ENCODE measurements at regions not wholly inside any gene's neighbourhood (a gene's known extent, or its start where the extent isn't known, plus 50 kb on each side); places are given as distances from the start of the nearest gene placed in this dataset.

DNA sequence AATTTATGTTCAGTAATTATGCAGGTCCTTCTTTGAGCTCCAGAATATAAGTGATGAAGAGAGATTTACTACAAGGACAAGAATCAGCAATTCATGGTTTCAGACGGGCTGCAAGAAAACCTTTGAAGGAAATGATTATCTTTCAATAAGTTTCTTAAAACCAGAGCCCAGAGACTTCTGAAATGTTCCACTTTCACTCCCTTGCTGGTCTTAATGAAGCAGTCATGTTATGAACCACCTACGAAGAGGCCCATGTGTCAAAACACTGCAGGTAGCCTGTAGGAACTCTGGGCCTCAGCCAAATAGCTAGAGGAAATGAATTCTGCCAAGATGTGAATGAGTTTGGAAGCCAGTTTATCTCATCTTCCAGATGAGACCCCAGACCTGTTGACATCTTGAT lies 505.9 kb upstream of the MEF2C start:
- Histone ChIP-seq H3K27ac (ENCODE audit: low read depth, low read length, poor library complexity, severe bottlenecking) (no peak overlapping the region), H3K9me3 (ENCODE audit: low read length) (no peaks in the 10 kb centered on the region), H3K79me2 (ENCODE audit: insufficient read depth, low read depth, low read length) (no peaks in the 10 kb centered on the region), H3K4me3 (ENCODE audit: low read depth, low read length, poor library complexity, severe bottlenecking) (no peak overlapping the region), H3K4me1 (ENCODE audit: insufficient read depth, low read length, poor library complexity, severe bottlenecking) (no peaks in the 10 kb centered on the region), H4K20me1 (ENCODE audit: insufficient read depth, low read length) (no peaks in the 10 kb centered on the region), H3K36me3 (ENCODE audit: insufficient read depth, low read length) (no peaks in the 10 kb centered on the region), H3K4me2 (ENCODE audit: low read length) (no peak overlapping the region), H3K9me2 (ENCODE audit: insufficient read depth, low read length) (no peaks in the 10 kb centered on the region), H2AFZ (ENCODE audit: low read length) (no peak overlapping the region)
- TF ChIP-seq, protein P1, sequence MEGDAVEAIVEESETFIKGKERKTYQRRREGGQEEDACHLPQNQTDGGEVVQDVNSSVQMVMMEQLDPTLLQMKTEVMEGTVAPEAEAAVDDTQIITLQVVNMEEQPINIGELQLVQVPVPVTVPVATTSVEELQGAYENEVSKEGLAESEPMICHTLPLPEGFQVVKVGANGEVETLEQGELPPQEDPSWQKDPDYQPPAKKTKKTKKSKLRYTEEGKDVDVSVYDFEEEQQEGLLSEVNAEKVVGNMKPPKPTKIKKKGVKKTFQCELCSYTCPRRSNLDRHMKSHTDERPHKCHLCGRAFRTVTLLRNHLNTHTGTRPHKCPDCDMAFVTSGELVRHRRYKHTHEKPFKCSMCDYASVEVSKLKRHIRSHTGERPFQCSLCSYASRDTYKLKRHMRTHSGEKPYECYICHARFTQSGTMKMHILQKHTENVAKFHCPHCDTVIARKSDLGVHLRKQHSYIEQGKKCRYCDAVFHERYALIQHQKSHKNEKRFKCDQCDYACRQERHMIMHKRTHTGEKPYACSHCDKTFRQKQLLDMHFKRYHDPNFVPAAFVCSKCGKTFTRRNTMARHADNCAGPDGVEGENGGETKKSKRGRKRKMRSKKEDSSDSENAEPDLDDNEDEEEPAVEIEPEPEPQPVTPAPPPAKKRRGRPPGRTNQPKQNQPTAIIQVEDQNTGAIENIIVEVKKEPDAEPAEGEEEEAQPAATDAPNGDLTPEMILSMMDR (conservative IDR thresholded peaks at IDR 0.05; ENCODE audit: low read length), result no peak
- TF ChIP-seq EZH2phosphoT487 (IDR thresholded peaks at IDR 0.05; ENCODE audit: borderline replicate concordance, low read depth, low read length), result no peak
- intact Hi-C loops (cut with micrococcal nuclease; ENCODE audit: unreplicated experiment), result no loop called here
- DNase-seq (ENCODE audit: low spot score), result no peak
- ChIA-PET POLR2A (no interaction called here), CTCF (ENCODE audit: unreplicated experiment) (no interaction called here)
- no TSS peak for BruUV-seq (replicated peaks)

DNA sequence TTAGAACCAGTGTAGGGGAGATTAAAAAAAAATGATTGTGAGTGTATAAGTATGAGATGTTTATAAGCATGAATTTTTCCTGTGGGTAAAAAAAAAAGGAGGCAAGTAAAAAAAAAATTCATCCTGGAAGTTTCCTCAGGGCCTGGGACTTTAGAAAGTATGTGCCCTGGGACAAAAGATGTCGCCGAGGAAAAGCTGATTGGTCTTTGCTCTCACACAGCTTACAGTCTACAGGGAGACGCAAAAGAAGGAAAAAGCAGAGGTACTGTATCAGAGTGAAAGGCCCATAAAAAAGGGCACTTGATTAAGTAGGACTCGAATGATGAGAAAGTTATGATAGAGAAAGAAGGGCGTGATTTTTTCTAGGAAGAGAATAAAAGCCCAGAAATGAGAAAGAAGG lies 501.4 kb upstream of the MEF2C start:
- ChIA-PET CTCF (ENCODE audit: unreplicated experiment) (no interaction called here), POLR2A (no interaction called here)
- Histone ChIP-seq H3K27ac (ENCODE audit: low read depth, low read length, poor library complexity, severe bottlenecking) (no peak overlapping the region), H4K20me1 (ENCODE audit: insufficient read depth, low read length) (no peaks in the 10 kb centered on the region), H3K4me1 (ENCODE audit: insufficient read depth, low read length, poor library complexity, severe bottlenecking) (no peaks in the 10 kb centered on the region), H3K4me2 (ENCODE audit: low read length) (no peak overlapping the region), H3K9me3 (ENCODE audit: low read length) (no peaks in the 10 kb centered on the region), H3K36me3 (ENCODE audit: insufficient read depth, low read length) (no peaks in the 10 kb centered on the region), H3K9me2 (ENCODE audit: insufficient read depth, low read length) (no peaks in the 10 kb centered on the region), H3K4me3 (ENCODE audit: low read depth, low read length, poor library complexity, severe bottlenecking) (no peak overlapping the region), H3K79me2 (ENCODE audit: insufficient read depth, low read depth, low read length) (no peaks in the 10 kb centered on the region), H2AFZ (ENCODE audit: low read length) (no peak overlapping the region)
- BruUV-seq (replicated peaks), result no TSS peak
- TF ChIP-seq, protein P1 (conservative IDR thresholded peaks at IDR 0.05; ENCODE audit: low read length), result no peak
- TF ChIP-seq EZH2phosphoT487 (IDR thresholded peaks at IDR 0.05; ENCODE audit: borderline replicate concordance, low read depth, low read length), result no peak
- DNase-seq (ENCODE audit: low spot score), result no peak
- intact Hi-C loops (cut with micrococcal nuclease; ENCODE audit: unreplicated experiment), result no loop called here

DNA sequence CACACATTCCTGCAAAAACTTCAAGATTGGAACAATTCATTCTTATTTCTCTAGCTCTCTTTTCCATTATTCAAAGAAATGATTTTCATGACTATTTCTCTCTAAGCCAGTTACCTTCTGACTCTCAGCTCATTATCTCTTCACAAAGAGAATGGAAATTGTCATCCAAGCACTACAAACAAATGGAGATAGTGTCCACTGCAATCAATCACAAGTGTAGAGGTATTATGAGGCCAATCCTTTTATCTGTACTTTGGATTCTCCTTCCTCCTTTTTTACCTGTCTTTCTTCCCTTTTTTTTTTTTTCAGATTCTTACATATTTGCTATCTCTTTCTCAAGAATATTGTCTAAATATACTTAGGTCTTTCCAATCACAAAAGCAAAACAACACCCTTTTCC lies 497.7 kb upstream of the MEF2C start:
- H3K4me2 ChIP-seq (ENCODE audit: low read length), result no peak overlapping the region
- H3K36me3 ChIP-seq (ENCODE audit: insufficient read depth, low read length), result no peaks in the 10 kb centered on the region
- H3K27ac ChIP-seq (ENCODE audit: low read depth, low read length, poor library complexity, severe bottlenecking), result no peak overlapping the region
- no peak for DNase-seq (ENCODE audit: low spot score)
- H3K9me2 ChIP-seq (ENCODE audit: insufficient read depth, low read length), result no peaks in the 10 kb centered on the region
- intact Hi-C loops (cut with micrococcal nuclease; ENCODE audit: unreplicated experiment), result no loop called here
- ChIA-PET POLR2A (interaction anchor here (1.3 kb wide), 1 partner anchor 19 kb away, joined by 3 read pairs; no protein-coding TSS in a partner anchor), CTCF (ENCODE audit: unreplicated experiment) (no interaction called here)
- TF ChIP-seq, protein P1 (conservative IDR thresholded peaks at IDR 0.05; ENCODE audit: low read length), result no peak
- no peak for TF ChIP-seq EZH2phosphoT487 (IDR thresholded peaks at IDR 0.05; ENCODE audit: borderline replicate concordance, low read depth, low read length)
- no peak overlapping the region for H3K4me3 ChIP-seq (ENCODE audit: low read depth, low read length, poor library complexity, severe bottlenecking)
- H3K9me3 ChIP-seq (ENCODE audit: low read length), result no peaks in the 10 kb centered on the region
- H2AFZ ChIP-seq (ENCODE audit: low read length), result no peak overlapping the region
- no peaks in the 10 kb centered on the region for H4K20me1 ChIP-seq (ENCODE audit: insufficient read depth, low read length)
- H3K4me1 ChIP-seq (ENCODE audit: insufficient read depth, low read length, poor library complexity, severe bottlenecking), result no peaks in the 10 kb centered on the region
- H3K79me2 ChIP-seq (ENCODE audit: insufficient read depth, low read depth, low read length), result no peaks in the 10 kb centered on the region
- no TSS peak for BruUV-seq (replicated peaks)

Measured in OCI-LY7 (cell line).